ENCODE measurements at regions not wholly inside any gene's neighbourhood (a gene's known extent, or its start where the extent isn't known, plus 50 kb on each side); places are given as distances from the start of the nearest gene placed in this dataset.
"Not testable (repeated sequence)": the region's sequence is repeated elsewhere in the genome, so short reads cannot be mapped to it uniquely, and the experiment has no call there.

DNA sequence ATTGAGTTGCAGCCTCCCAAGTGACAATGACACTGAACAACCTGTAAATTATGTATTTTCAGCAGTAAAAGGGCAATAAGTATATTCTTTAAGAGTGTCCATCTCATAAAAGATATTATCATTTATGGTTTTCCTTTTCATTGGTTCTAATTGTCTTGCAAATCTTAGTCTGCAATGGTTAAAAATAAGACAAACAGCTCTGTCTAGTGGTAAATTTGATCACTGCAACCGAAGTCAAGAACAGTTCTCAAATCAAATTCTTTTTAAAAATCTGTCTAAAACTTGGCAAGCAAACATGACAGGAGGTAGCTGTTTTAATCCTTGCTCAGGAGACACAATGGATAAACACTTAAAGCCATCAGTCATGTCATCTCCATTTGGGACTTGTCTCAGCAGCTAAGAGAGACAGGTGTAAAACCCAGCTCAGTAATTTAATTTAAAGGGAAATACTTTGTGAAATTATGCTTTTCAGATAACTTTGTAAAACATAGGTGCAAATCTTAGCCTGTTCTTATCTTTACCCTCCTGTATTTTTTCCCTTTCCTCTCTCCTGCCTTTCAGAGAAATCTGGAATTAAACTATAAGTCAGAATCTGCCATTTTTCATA lies 150.3 kb upstream of the ARHGEF26 start:
- DNase-seq (ENCODE audit: low read depth in 2 of 2) = no peak

GRCh38 chr3:153972862-153973261 lies 148.3 kb upstream of the ARHGEF26 start:
- DNase-seq (ENCODE audit: low read depth in 2 of 2) = no peak

DNA sequence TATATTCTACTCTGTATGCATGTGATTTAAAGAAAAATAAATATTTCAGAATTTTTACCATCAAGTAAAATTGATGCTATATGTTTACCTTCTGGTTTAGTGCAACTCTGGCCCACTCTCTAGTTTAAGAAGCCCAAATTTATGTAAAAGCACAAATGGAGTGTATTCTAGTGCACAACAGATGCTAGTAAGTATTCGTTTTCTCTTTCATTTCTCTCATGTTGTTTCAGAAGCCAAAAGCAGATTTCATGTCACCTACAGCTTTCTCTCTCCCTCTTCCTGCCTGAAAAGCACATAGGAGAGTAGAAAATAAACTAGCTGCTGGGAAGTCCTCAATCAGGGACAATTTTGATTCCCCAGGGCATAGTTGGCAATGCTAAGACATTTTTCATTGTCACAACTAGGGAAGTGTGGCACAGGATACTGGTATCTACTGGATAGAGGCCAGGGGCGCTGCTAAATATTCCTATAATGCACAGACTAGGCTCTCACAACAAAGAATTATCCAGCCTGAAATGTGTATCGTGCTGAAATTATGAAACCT lies 147.4 kb upstream of the ARHGEF26 start:
- DNase-seq (ENCODE audit: low read depth in 2 of 2) = no peak

GRCh38 chr3:153974614-153975013 lies 146.6 kb upstream of the ARHGEF26 start:
- DNase-seq (ENCODE audit: low read depth in 2 of 2) = no peak

DNA sequence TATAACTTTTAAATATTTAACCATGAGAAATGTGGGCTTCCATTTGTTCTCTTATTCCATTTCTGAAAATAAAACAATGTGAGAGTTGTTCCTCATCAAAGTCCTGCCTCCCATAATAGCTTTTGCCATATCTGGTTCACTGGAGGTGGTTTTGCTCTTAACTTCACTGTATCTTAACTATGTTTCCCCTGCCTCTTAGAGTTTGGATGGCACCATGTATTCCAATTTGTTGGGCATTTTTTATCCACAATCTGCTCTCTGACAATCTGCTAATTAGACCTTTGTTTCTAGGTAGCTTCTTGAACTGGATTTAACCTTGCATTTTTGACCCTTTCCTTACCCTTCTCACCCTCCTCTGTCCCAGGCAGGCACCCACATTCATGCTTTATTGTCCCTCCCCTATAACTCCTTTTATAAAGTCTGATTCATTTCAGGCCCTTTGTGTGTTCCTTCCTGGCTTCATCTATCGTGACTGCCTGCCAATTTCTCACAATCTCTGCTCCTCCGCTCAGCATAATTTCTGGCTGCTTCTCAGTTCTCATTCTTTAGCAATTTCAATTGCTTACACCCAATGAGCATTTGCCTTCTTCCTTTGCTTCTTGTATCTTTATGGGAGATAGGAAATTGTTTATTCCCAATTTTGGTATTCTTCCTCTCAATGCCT lies 144.2 kb upstream of the ARHGEF26 start:
- no peak for DNase-seq (ENCODE audit: low read depth in 2 of 2)

DNA sequence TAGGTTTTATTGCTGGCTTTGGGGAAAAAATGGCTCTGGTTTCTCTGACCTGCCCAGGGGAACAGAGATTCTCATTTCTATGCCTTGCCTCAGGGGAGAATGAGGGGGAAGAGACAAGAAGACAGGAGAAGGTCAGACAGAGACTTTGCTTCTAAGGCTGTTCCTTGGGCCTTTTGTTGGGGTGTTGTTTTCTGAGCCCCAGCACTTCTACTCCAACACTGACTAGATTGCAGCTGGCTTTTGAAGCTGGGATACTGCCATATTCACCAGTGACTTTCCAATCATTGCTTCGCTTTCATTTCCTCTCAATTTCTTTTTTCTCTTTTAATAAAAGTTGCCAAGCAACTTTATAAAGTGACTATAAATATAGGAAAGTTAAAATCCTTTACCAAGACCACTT lies 143.2 kb upstream of the ARHGEF26 start:
- no peak for DNase-seq (ENCODE audit: low read depth in 2 of 2)

DNA sequence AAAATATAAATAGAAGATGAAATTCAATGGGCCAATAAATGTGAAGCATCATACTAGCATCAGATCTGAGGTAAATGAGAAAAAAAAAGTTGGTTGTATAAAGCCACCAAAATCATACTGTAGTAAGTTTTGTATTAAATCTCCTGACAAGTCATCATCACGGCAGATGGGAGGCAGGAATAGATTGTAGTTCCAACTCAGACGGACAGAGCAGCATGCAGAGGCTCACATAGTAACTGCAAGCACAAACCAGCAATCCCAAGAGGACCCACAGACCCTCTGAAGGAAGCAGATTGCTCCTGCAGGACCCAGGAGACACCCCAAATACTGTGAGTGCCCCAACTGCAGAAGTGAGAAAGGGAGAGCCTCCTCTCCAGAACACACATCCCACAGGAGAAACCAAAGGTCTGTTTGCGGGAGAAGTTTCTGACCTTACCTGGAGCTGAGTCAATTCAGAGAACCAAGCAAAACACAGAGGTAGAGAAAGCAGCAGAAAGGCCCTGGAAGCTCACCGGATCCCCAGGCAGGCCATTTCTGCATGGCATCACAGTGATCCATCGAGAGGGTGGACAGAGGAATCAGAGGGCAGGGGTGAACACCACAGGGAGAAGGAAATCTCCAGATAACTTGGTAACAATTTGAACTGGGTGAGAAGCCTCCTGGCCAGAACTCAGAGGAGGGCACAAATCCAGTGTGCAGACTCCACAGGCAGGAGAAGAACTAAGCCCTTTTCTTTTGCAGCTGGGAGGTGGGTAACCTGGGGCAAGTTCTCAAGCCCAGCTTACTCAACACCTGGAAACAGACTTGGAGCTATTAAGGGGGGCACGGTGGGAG lies 141.6 kb upstream of the ARHGEF26 start:
- DNase-seq (ENCODE audit: low read depth in 2 of 2) = no peak

- DNase-seq (ENCODE audit: low read depth in 2 of 2) = no peak
Observed at GRCh38 chr3:153980252-153980590, 141.0 kb upstream of the ARHGEF26 start.

DNA sequence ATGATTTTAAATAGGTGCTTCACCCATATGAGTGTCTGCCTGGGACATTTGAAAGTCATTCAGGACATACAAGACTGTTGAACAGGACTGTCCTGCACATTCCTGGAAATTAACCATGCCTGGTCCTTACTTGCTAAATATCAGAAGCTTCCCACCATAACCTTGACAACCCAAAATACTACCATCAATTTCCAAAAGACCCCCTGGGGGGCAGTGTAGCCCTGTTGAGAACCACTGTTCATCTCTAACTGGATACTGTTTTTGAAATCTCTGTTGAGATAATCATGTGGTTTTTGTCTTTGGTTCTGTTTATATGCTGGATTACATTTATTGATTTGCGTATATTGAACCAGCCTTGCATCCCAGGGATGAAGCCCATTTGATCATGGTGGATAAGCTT lies 123.8 kb upstream of the ARHGEF26 start:
- not testable (repeated sequence) for DNase-seq (ENCODE audit: low read depth in 2 of 2)

GRCh38 chr3:154003649-154004048 lies 117.5 kb upstream of the ARHGEF26 start:
- no peak for DNase-seq (ENCODE audit: low read depth in 2 of 2)

DNA sequence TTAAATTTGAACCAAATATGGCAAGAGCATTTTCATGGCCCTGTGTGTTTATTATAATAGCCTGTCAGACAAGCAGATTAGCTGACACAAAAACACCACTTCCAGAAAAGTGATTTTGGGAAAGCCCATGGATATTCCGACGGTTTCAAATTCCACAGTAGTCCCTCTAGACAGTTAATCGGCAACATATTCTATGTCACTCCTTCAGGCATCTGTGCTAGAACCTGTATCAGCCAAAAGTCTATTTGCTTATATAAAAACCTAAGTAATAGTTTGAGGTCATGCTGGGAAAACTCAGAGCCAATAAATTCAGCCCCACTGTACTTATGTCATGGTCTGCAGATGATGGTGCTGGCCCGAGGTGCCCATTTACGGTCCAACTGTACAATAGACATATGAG lies 110.2 kb upstream of the ARHGEF26 start:
- no peak for DNase-seq (ENCODE audit: low read depth in 2 of 2)

GRCh38 chr3:154013736-154014135 lies 107.5 kb upstream of the ARHGEF26 start:
- no peak for DNase-seq (ENCODE audit: low read depth in 2 of 2)

GRCh38 chr3:154015307-154015706 lies 105.9 kb upstream of the ARHGEF26 start:
- no peak for DNase-seq (ENCODE audit: low read depth in 2 of 2)

DNA sequence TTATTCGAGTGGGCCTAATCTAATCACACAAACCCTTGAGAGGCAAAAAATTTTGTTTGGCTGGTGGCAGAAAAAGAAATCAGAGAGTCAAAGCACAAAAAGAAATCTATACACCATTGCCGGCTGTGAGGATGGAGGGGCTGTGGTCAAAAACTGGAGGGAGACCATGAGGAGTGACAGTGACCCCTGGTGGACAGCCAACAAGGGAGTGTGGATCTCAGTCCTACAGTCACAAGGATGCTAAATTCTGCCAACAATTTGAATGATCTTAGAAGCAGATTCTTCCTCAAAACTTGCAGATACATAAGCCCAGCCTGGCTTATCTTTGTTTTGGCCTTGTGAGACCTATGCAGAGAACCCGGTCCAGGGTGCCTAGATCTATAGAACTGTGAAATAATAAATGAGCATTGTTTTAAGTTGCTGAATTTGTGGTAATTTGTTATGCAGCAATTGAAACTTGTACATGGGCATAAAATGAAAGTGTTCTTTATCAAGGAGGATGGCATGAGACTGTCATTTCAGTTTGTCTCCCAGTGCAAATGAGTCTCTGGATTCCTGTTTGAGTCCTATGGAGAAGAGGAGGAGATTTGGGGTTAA lies 103.0 kb upstream of the ARHGEF26 start:
- peak in 1 of 2 donors; percentile 0 for DNase-seq (ENCODE audit: low read depth in 2 of 2)

GRCh38 chr3:154022606-154023005 lies 98.6 kb upstream of the ARHGEF26 start:
- DNase-seq (ENCODE audit: low read depth in 2 of 2) = no peak

DNA sequence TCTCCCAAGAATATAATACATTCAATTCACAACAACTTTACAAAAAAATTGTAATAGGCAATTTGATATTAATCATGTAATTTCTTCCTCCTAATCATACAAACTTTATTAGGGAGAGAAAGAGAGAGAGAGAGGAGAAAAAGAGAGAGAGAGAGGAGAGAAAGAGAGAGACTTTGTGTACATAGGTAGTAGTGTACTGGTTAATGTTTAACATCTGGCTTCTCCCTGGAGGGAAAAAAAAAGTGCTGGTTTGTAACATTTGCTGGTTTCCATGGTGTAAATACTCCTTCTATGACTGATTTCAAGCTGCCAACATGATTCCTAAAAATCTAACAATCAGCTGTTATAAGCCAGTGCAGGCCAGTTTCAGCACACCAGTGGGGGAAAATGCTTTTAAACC lies 98.0 kb upstream of the ARHGEF26 start:
- DNase-seq (ENCODE audit: low read depth in 2 of 2) = no peak

GRCh38 chr3:154025007-154025406 lies 96.2 kb upstream of the ARHGEF26 start:
- DNase-seq (ENCODE audit: low read depth in 2 of 2) = no peak

GRCh38 chr3:154029926-154030325 lies 91.3 kb upstream of the ARHGEF26 start:
- DNase-seq (ENCODE audit: low read depth in 2 of 2) = no peak

GRCh38 chr3:154034797-154035330 lies 86.3 kb upstream of the ARHGEF26 start:
- no peak for DNase-seq (ENCODE audit: low read depth in 2 of 2)

DNA sequence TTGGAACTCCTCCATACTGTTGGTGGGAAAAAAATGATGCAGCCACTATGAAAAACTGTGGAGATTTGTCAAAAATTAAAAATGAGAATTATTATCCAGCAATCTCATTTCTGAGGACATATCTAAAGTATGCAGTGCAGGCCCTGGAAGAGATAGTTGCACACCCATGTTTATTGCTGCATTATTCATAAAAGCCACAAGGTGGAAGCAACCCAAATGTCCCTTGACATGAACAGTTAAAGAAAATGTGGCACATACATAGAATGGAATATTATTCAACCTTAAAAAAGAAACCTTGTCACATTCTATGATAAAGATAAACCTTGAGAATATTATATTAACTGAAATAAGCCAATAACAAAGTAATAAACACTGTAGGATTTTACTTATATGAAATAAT lies 80.9 kb upstream of the ARHGEF26 start:
- no peak for DNase-seq (ENCODE audit: low read depth in 2 of 2)

GRCh38 chr3:154044671-154045070 lies 76.5 kb upstream of the ARHGEF26 start:
- no peak for DNase-seq (ENCODE audit: low read depth in 2 of 2)

GRCh38 chr3:154050216-154050615 lies 71.0 kb upstream of the ARHGEF26 start:
- no peak for DNase-seq (ENCODE audit: low read depth in 2 of 2)
